H7 (cell line): ENCODE measurements at regions not wholly inside any gene's neighbourhood (a gene's known extent, or its start where the extent isn't known, plus 50 kb on each side); places are given as distances from the start of the nearest gene placed in this dataset.
A peak's percentile ranks its signal among the peaks of the same experiment; 100 is the strongest.

Source experiments
- DNase-seq: peaks from one replicate; pipeline ENCODE4 v3.0.0; 2012
- H3K27me3 ChIP-seq: 2 replicates; pipeline ENCODE4 v1.6.0; 2011; ENCODE audit warnings: mild to moderate bottlenecking, low read length; ENCODE audit not compliant: control insufficient read depth, insufficient read depth
- H3K36me3 ChIP-seq: replicated peaks from 2 replicates; pipeline ENCODE4 v1.5.1; 2011; ENCODE audit warnings: low read length; ENCODE audit not compliant: control insufficient read depth, insufficient read depth
- H3K4me3 ChIP-seq: 2 replicates; pipeline ENCODE4 v1.5.1; 2011; ENCODE audit warnings: low read depth, mild to moderate bottlenecking, control low read depth, low read length, moderate library complexity; ENCODE audit not compliant: insufficient read depth

DNA sequence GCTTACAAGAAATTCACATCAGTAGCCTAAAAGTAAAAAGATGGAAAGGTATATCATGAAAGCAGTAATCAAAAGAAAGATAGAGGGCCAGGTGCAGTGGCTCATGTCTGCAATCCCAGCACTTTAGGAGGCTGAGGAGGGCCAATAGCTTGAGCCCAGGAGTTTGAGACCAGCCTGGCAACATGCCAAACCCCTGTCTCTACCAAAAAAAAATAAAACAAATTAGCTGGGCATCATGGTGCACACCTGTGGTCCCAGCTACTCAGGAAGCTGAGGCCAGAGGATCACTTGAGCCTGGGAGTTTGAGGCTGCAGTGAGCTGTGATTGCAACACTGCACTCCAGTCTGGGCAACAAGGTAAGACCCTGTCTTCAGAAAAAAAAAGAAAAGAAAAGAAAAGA is 55.5 kb downstream of the GSPT2 start:
- no peaks in the 10 kb centered on the region for H3K27me3 ChIP-seq

DNA sequence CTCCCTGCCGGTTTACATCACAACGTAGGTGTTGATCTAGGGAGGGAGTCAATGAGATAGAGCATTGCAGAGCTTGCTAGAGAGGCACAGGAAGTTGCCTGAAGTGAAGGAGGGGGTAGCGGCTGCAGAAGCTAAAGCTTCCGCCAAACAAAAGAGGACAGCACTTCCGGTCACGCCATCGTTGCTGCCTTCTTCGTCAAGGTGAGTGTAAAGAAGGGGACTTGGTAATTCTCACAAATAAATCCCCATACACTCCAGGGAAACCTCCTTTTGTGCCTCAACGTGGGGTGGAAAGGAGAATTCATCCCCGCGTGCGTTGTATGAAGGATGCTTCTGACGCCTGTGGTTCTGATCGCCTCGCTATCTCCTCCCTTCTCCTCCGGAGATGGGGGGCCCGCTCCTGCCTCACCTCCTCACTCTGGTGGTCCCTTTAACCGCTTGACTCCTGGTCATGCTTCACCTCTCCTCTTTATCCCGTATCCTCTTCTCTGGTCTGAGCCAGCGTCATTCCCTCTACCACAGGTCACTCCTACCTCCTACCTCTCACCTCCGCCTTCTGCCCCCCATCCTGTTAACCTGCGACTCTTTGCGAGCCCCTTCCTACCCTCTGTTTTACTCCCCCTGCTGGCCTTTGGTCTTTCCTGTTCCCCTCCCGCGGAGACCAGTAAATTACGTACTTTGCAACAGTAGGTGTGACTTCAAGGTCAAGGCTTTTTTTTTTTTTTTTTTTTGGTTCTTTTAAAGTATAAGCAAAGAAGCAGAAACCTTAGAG is 59.9 kb downstream of the GSPT2 start:
- peak overlapping the region; percentile 69 for H3K4me3 ChIP-seq
- H3K36me3 ChIP-seq: no peaks in the 10 kb centered on the region
- H3K27me3 ChIP-seq: no peaks in the 10 kb centered on the region
- peak; percentile 47 for DNase-seq

More for the DNA sequence above, 55.5 kb downstream of the GSPT2 start:
- H3K4me3 ChIP-seq: no peak overlapping the region
- no peaks in the 10 kb centered on the region for H3K36me3 ChIP-seq
- no peak for DNase-seq

DNA sequence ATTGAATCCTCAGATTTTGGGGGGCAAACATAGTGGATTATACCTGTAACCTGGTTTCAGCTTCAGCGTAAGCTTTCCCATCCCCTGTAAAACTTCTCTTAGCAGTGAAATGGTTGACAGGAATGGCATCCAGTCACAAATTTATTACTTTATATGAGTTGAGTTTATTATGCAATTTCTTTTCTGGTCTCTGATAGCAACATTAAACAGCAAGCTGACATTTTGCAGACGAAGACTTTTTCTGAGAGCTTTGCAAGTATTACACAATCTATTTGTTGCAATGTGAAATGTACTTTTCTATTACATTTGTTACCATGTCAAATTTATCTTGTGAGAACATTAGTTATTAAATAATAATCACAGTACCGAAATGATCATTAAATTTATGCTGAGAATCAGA is 60.6 kb downstream of the GSPT2 start:
- Histone ChIP-seq H3K4me3 (peak overlapping the region; percentile 69), H3K36me3 (no peaks in the 10 kb centered on the region), H3K27me3 (no peaks in the 10 kb centered on the region)
- DNase-seq: no peak

DNA sequence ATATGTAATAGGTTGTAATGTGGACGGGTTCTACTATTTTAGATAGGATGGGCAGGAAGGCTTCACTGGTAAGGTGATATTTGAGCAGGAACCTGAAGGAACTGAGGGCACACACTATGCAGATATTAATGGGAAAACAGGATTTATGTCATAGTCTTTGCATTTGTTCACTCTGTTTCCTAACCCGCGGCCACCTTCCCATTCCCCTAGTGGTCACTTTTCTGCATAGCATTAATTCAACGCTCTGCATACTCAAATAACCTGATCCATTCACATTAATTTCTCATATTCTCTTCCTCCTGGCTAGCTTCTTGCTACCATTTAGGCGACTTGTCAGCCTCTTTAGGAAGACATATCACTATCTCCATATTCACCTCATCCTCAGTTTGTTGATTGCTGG is 61.5 kb downstream of the GSPT2 start:
- peak; percentile 10 for DNase-seq
- Histone ChIP-seq H3K4me3 (no peak overlapping the region), H3K27me3 (no peaks in the 10 kb centered on the region), H3K36me3 (no peaks in the 10 kb centered on the region)

DNA sequence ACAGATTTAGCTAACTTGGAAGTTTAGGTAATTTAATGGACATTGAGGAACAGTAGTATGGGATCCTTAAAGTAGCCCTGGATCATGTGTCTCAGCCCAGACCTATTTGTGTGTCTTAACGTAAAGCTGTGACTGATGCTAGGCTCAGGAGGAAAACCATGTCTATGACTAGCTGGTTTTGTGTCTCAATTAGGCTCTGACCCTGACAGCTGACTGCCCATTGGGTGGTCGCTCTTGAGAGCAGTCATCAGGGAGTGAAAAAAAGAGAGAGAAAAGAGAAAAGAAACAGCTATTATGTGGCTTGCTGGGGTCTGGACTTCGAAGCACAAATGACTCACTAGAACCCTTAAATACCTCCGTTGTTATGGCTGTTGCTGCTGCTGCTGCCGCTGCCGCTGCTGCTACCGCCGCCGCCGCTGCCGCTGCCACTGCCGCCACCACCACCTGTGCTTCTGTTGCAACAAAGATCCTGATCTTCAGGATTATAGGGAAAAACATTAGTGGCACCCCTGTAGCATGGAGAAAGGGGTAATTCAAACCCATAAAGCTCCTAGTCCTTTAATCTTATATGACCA is 70.7 kb downstream of the GSPT2 start:
- Histone ChIP-seq H3K27me3 (no peaks in the 10 kb centered on the region), H3K36me3 (no peaks in the 10 kb centered on the region), H3K4me3 (no peak overlapping the region)
- no peak for DNase-seq

DNA sequence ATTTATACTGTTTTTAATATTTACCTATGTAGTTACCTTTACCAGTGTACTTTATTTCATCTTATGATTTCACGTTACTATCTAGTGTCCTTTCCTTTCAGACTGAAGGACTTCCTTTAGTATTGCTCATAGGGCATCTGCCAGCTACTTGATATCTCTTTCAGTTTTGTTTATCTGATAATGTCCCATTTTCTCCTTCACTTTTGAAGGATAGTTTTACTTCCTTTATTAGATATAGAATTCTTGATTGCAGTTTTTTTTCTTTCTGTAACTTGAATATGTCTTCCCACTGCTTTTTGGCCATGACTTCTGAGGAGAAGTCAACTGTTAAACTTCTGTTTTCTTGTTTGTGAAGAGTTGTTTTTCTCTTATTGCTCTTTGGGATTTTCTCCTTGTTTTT is 69.4 kb upstream of the MAGED1 start:
- H3K27me3 ChIP-seq: no peaks in the 10 kb centered on the region
- H3K4me3 ChIP-seq: no peak overlapping the region
- DNase-seq: no peak
- no peaks in the 10 kb centered on the region for H3K36me3 ChIP-seq

DNA sequence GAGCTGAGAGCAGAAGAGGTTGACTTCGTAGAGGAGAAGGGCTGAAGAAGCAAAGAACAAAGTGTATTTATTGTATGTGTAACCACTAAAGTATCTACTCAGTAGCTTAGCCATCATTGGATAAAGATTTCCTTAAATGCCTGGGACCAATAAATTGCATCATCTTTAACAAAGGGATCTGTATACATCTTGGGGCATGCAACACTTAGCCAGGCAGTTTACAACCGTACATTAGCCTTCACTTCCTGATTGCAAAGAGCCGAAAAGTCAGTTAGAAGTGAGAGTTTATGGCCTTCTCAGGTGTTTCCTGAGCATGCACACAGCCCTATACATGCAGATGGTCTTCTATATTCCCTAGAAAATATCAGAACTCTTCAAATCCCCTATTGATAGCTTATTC is 68.0 kb upstream of the MAGED1 start:
- Histone ChIP-seq H3K4me3 (no peak overlapping the region), H3K27me3 (no peaks in the 10 kb centered on the region), H3K36me3 (no peaks in the 10 kb centered on the region)
- DNase-seq: no peak

DNA sequence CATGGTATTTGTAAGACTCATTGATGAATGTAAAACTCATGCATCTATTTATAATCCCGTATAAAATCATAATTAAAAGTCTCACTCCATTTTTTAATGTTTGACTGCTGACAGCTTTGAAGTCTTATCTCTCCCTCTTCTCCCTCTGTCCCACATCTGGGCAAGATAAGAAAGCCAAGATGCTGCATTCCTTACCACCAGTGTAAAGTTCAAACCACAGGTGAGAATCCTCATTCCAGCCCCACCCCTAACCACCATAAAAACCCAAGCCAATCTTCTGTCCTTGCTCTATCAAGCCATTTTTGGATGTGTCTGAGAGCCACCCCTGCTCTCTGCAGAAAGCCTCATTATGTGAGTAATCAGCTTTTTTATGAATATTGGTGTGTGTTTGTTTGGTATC is 59.3 kb upstream of the MAGED1 start:
- no peak for DNase-seq
- Histone ChIP-seq H3K36me3 (no peaks in the 10 kb centered on the region), H3K27me3 (no peaks in the 10 kb centered on the region)

DNA sequence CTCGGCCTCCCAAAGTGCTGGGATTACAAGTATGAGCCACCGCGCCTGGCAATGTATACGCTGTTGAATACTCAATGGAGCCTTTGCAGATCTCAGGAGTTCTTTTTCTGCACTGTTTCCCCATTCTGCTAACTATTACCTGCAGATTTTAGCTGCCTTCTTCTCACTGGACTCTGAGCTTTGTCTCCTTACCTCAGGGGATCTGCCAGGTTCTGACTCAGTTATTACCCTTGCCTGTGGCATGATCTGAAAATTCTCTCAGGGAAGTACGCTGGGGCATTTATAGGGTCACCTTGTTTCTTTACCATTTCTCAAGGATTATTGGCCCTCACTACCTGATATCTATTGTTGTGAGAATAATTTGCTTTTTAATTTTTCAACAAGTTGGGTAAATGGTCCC is 56.6 kb upstream of the MAGED1 start:
- H3K27me3 ChIP-seq: no peaks in the 10 kb centered on the region
- DNase-seq: no peak
- no peak overlapping the region for H3K4me3 ChIP-seq
- H3K36me3 ChIP-seq: no peaks in the 10 kb centered on the region

More for the DNA sequence above, 59.3 kb upstream of the MAGED1 start:
- no peak overlapping the region for H3K4me3 ChIP-seq

DNA sequence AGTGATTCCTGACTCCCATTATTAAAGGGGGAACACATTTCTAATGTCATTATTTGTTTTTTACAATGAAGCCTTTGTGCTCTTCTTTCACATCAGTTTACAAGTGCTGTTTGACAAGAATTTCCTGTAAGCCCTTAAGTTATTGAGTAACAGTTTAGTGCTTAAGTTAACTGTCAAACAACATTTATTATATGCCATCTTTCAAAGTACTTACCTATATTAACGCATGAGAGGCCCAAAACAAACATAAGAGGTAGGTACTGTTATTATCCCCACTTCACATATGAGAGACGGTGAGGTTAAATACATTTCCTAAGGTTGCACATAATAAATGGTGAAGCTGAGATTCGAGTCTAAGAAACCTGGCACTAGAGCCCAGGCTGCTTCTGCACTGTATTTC is 56.0 kb upstream of the MAGED1 start:
- DNase-seq: no peak
- Histone ChIP-seq H3K36me3 (no peaks in the 10 kb centered on the region), H3K27me3 (no peaks in the 10 kb centered on the region), H3K4me3 (no peak overlapping the region)

DNA sequence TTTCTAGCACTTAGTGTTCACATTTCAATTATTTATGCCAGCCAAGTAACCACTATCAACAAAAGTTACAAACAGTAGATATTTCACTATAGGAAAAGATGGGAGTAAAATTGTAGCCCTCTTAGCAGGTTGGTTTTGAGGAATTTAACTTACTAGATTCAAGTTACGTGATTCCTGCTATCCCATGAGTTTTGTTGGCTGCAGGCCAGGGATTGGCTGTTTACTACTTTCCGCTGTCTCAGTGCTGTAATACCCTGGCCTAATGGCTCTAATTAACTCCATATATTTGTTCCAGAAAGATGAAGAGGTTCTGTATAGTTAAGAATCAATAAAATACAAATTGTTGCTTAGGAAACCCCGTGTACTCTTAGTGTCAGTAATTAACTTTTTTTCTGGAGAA is 55.5 kb upstream of the MAGED1 start:
- no peaks in the 10 kb centered on the region for H3K27me3 ChIP-seq
- DNase-seq: no peak
- H3K36me3 ChIP-seq: no peaks in the 10 kb centered on the region
- no peak overlapping the region for H3K4me3 ChIP-seq
